ENCODE measurements at regions not wholly inside any gene's neighbourhood (a gene's known extent, or its start where the extent isn't known, plus 50 kb on each side); places are given as distances from the start of the nearest gene placed in this dataset.

DNA sequence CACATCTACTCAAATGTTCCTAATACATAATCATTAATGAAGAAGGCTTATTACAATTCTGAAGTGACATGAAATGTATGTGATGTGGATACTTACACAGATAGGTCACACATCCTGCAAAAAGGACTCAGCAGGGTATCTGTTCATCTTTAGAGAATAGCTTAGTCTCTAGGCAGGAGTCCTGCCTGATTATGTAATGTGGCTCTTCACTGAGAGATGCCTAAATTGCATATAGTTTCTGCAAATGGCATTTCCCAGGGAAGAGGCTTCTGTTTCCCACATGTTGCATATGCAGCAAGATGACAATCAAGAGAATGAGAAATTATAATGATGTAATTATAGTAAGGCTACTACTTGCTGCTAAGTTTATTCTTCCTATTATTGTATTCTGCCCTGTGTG, 58.8 kb upstream of the SLC36A4 start:
- Mint-ChIP-seq H3K9me3 (peaks cover 10% of the 10 kb centered on the region), H3K36me3 (ENCODE audit: low read depth) (no peaks in the 10 kb centered on the region), H3K27me3 (peaks cover 7% of the 10 kb centered on the region), H3K4me3 (no peak overlapping the region), H3K4me1 (no peaks in the 10 kb centered on the region), H3K27ac (no peak overlapping the region)
- intact Hi-C loops (cut with micrococcal nuclease), result no loop called here
- ChIA-PET CTCF (no interaction called here), POLR2A (no interaction called here)
- ATAC-seq (ENCODE audit: low read depth) (no peak), DNase-seq (no peak)
- TF ChIP-seq, protein P1, sequence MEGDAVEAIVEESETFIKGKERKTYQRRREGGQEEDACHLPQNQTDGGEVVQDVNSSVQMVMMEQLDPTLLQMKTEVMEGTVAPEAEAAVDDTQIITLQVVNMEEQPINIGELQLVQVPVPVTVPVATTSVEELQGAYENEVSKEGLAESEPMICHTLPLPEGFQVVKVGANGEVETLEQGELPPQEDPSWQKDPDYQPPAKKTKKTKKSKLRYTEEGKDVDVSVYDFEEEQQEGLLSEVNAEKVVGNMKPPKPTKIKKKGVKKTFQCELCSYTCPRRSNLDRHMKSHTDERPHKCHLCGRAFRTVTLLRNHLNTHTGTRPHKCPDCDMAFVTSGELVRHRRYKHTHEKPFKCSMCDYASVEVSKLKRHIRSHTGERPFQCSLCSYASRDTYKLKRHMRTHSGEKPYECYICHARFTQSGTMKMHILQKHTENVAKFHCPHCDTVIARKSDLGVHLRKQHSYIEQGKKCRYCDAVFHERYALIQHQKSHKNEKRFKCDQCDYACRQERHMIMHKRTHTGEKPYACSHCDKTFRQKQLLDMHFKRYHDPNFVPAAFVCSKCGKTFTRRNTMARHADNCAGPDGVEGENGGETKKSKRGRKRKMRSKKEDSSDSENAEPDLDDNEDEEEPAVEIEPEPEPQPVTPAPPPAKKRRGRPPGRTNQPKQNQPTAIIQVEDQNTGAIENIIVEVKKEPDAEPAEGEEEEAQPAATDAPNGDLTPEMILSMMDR (IDR thresholded peaks at IDR 0.05), result no peak

DNA sequence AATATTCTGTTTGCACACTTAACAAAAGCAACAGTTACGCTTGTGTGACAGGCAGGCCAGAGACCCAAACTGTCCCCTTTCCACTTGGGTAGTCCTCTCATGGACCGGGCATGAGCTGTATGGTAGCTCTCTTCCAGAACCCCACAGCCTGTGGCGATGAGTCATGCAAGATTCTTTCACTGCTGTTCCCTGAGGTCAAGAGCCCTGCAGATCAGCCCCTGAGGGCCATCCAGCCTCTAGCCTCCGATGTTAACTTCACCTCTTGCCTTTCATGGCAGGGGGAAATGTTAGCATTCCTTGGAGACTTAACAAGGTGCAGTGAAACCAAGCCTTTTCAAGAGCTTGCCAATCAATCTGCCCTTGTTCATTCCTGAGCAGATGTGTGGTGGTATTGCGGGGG, 63.2 kb upstream of the DEUP1 start:
- H3K36me3 Mint-ChIP-seq (ENCODE audit: low read depth), result no peaks in the 10 kb centered on the region
- intact Hi-C loops (cut with micrococcal nuclease), result no loop called here
- H3K27me3 Mint-ChIP-seq, result peaks cover 3% of the 10 kb centered on the region
- DNase-seq (no peak), ATAC-seq (ENCODE audit: low read depth) (no peak)
- no peak overlapping the region for H3K27ac Mint-ChIP-seq
- peaks cover 8% of the 10 kb centered on the region for H3K9me3 Mint-ChIP-seq
- no peaks in the 10 kb centered on the region for H3K4me1 Mint-ChIP-seq
- CTCF ChIA-PET, result no interaction called here
- POLR2A ChIA-PET, result no interaction called here
- H3K4me3 Mint-ChIP-seq, result no peak overlapping the region
- TF ChIP-seq, protein P1 (IDR thresholded peaks at IDR 0.05), result no peak

DNA sequence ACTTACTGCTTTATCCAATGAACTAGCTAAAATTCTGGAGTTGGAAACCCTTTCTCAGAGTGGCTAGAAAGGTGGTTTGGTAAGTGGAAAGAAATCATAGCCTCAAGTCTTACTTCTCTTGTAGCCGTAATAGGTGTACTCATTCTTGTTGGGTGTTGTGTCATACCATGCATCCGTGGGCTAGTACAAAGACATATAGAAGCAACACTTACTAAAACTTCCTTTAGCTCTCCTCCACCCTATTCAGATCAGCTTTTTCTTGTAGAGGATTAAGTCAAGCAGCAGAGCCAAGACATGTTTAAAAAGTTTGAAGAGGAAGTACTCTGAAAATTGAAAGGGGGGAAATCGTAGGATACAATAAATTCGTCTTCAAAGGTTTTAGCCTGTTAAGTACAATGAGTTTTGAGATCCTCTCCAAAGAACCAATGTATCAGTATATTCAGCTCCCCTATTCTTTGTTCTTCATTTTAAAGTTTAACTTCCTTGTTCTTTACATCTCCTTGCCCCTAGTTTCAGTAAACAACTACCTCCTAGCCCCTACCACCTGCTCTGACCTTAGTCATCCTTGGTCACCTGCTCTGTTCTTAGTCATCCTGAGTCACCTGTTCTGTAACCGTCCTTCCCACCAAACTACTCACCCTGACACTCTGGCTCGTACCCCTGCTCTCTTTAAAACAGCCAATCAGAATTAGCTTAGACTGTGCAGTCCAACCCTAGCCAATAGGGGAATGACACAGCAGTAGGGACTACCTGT, 62.1 kb upstream of the DEUP1 start:
- peaks cover 8% of the 10 kb centered on the region for H3K9me3 Mint-ChIP-seq
- no peaks in the 10 kb centered on the region for H3K4me1 Mint-ChIP-seq
- H3K36me3 Mint-ChIP-seq (ENCODE audit: low read depth), result no peaks in the 10 kb centered on the region
- TF ChIP-seq, protein P1 (IDR thresholded peaks at IDR 0.05), result no peak
- ChIA-PET POLR2A (no interaction called here), CTCF (no interaction called here)
- DNase-seq, result no peak
- no peaks in the 10 kb centered on the region for H3K27me3 Mint-ChIP-seq
- no peak overlapping the region for H3K4me3 Mint-ChIP-seq
- no peak for ATAC-seq (ENCODE audit: low read depth)
- intact Hi-C loops (cut with micrococcal nuclease), result no loop called here
- H3K27ac Mint-ChIP-seq, result no peak overlapping the region

DNA sequence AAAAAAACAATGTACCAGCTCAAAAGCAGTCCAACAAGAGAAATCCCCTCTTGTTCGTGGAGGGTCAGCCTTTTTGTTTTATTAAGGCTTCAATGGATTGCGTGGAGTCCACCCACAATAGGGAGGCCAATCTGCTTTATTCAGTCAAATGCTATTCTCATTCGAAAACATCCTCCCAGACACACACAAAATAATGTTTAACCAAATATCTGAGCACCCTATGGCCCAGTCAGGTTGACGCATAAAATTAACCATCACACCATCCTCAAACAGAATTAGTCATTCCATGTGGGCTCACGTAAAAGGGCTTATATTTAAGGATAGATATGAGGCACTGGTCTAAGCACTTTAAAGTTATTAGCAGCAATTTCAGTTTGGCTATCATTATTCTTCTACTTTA, 58.9 kb upstream of the DEUP1 start:
- Mint-ChIP-seq H3K27ac (no peak overlapping the region), H3K27me3 (peaks cover 2% of the 10 kb centered on the region), H3K36me3 (ENCODE audit: low read depth) (no peaks in the 10 kb centered on the region), H3K4me1 (no peaks in the 10 kb centered on the region), H3K9me3 (peaks cover 8% of the 10 kb centered on the region), H3K4me3 (no peak overlapping the region)
- DNase-seq, result no peak
- ChIA-PET CTCF (no interaction called here), POLR2A (no interaction called here)
- TF ChIP-seq, protein P1 (IDR thresholded peaks at IDR 0.05), result no peak
- no peak for ATAC-seq (ENCODE audit: low read depth)
- intact Hi-C loops (cut with micrococcal nuclease), result no loop called here

- CTCF ChIA-PET, result no interaction called here
- DNase-seq, result no peak
- H3K4me1 Mint-ChIP-seq, result no peaks in the 10 kb centered on the region
- H3K4me3 Mint-ChIP-seq, result no peak overlapping the region
- no peak for ATAC-seq (ENCODE audit: low read depth)
- H3K27ac Mint-ChIP-seq, result no peak overlapping the region
- H3K9me3 Mint-ChIP-seq, result no peaks in the 10 kb centered on the region
- POLR2A ChIA-PET, result no interaction called here
- TF ChIP-seq, protein P1 (IDR thresholded peaks at IDR 0.05), result no peak
- intact Hi-C loops (cut with micrococcal nuclease), result no loop called here
- peaks cover 2% of the 10 kb centered on the region for H3K27me3 Mint-ChIP-seq
- no peaks in the 10 kb centered on the region for H3K36me3 Mint-ChIP-seq (ENCODE audit: low read depth)
Observed at GRCh38 chr11:93274851-93275250, 55.7 kb upstream of the DEUP1 start.

All from activated B cell treated with CpG ODN at 0.5 μM for 24 hours (primary cell).